Right lobe of liver (tissue), 4 donors: ENCODE measurements at regions not wholly inside any gene's neighbourhood (a gene's known extent, or its start where the extent isn't known, plus 50 kb on each side); places are given as distances from the start of the nearest gene placed in this dataset.

ENCODE experiments used
- POLR2A ChIP-seq: fragments of 450-650 bp; IDR thresholded peaks from one replicate; pipeline ENCODE4 v1.6.1; 2017; ENCODE audit warnings: antibody characterized with exemption, mild to moderate bottlenecking
- TF ChIP-seq, protein P1 (sequence below), 4 donors: fragments of 200-600 bp in 3 of 4; fragments of 450-650 bp in 1 of 4; IDR thresholded peaks; one replicate each; pipeline versions ENCODE4 v1.5.1 to v1.8.0; 2016 to 2022; ENCODE audit warnings: antibody characterized with exemption in 4 of 4, mild to moderate bottlenecking in 2 of 4
- donor health status: DM: no; HTN: no; CAD: no.
- donor health status: DM: no; HTN: no; CAD: no.
- donor health status: DM: no; HTN: yes; CAD: no.

DNA sequence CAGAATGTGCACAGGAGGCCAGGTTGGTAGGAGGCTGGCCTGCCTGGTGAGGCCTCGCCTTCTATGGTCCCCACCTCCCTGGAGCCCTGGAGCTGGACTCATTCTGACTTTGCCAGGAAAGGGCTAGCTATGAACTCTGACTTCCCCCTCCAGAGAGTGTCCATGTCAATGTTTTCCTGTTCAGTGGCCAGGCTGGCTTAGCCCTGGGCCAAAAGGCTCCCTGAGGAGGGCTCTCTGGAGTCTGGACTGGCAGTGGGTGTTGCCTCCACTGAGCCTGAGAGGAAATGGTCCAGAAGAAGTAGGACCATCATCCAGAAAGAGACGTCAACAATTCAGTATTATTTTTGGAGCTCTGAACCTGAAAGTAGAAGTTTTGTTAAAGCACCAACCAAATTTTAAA is 178.7 kb downstream of the CHIC2 start:
- TF ChIP-seq, protein P1, sequence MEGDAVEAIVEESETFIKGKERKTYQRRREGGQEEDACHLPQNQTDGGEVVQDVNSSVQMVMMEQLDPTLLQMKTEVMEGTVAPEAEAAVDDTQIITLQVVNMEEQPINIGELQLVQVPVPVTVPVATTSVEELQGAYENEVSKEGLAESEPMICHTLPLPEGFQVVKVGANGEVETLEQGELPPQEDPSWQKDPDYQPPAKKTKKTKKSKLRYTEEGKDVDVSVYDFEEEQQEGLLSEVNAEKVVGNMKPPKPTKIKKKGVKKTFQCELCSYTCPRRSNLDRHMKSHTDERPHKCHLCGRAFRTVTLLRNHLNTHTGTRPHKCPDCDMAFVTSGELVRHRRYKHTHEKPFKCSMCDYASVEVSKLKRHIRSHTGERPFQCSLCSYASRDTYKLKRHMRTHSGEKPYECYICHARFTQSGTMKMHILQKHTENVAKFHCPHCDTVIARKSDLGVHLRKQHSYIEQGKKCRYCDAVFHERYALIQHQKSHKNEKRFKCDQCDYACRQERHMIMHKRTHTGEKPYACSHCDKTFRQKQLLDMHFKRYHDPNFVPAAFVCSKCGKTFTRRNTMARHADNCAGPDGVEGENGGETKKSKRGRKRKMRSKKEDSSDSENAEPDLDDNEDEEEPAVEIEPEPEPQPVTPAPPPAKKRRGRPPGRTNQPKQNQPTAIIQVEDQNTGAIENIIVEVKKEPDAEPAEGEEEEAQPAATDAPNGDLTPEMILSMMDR (IDR thresholded peaks at IDR 0.05) = no peak
- no peak for TF ChIP-seq POLR2A
